A673 (cell line): ENCODE measurements at regions not wholly inside any gene's neighbourhood (a gene's known extent, or its start where the extent isn't known, plus 50 kb on each side); places are given as distances from the start of the nearest gene placed in this dataset.

ENCODE experiments used
- BruUV-seq: library from RNA; stranded (reverse); fragments of 400-500 nt; replicated peaks from 2 replicates; lab custom pipeline; 2021; lab: Mats Ljungman, UMichigan
- CTCF ChIA-PET: fragments of 300-600 bp; sonication (Branson Sonifier 250); formaldehyde crosslinking; loops from one replicate; lab custom pipeline; 2022; ENCODE audit warnings: antibody characterized with exemption; lab: Charles Lee
- POLR2A ChIA-PET: fragments of 300-600 bp; sonication (Branson Sonifier 250); formaldehyde crosslinking; loops from one replicate; lab custom pipeline; 2022; ENCODE audit warnings: antibody characterized with exemption; ENCODE audit not compliant: low non-redundant PET; lab: Charles Lee
- DNase-seq: peaks from one replicate; pipeline ENCODE4 v3.0.0-alpha.2; 2015; ENCODE audit warnings: low spot score
- H3K27ac ChIP-seq: fragments of 200-600 bp; sonication (generic); 2 replicates; pipeline ENCODE4 v1.5.1; 2016; ENCODE audit warnings: mixed run types, low read depth, mild to moderate bottlenecking, mixed read lengths, antibody characterized with exemption, low read length; ENCODE audit not compliant: poor library complexity, severe bottlenecking
- H3K27me3 ChIP-seq: fragments of 200-600 bp; sonication (generic); replicated peaks from 2 replicates; pipeline ENCODE4 v1.6.1; 2017; ENCODE audit warnings: mixed run types, low read depth, mild to moderate bottlenecking, mixed read lengths, antibody characterized with exemption, low read length; ENCODE audit not compliant: insufficient read depth, poor library complexity
- H3K36me3 ChIP-seq: fragments of 200-600 bp; sonication (generic); 2 replicates; pipeline ENCODE4 v1.6.1; 2016; ENCODE audit warnings: mixed run types, mild to moderate bottlenecking, mixed read lengths, antibody characterized with exemption, low read length; ENCODE audit not compliant: insufficient read depth, poor library complexity, severe bottlenecking
- H3K4me1 ChIP-seq: fragments of 200-600 bp; sonication (generic); 2 replicates; pipeline ENCODE4 v1.6.1; 2017; ENCODE audit warnings: mixed run types, mild to moderate bottlenecking, mixed read lengths, antibody characterized with exemption, low read length; ENCODE audit not compliant: insufficient read depth, poor library complexity, severe bottlenecking
- H3K4me3 ChIP-seq: fragments of 200-600 bp; sonication (generic); 2 replicates; pipeline ENCODE4 v1.5.1; 2016; ENCODE audit warnings: low read depth, mixed run types, mild to moderate bottlenecking, mixed read lengths, low read length; ENCODE audit not compliant: poor library complexity, severe bottlenecking
- H3K9me3 ChIP-seq: fragments of 200-600 bp; sonication (generic); 2 replicates; pipeline ENCODE4 v1.6.1; 2016; ENCODE audit warnings: mixed run types, low read depth, mild to moderate bottlenecking, mixed read lengths, antibody characterized with exemption, low read length; ENCODE audit not compliant: poor library complexity, severe bottlenecking
- EZH2 ChIP-seq: fragments of 200-600 bp; sonication (generic); IDR thresholded peaks from 2 replicates; pipeline ENCODE4 v1.6.1; 2017; ENCODE audit warnings: borderline replicate concordance, low read depth, mild to moderate bottlenecking, mixed read lengths, antibody characterized with exemption, low read length; ENCODE audit not compliant: poor library complexity, severe bottlenecking
- intact Hi-C: fragments of 100-400 bp; cut with micrococcal nuclease; formaldehyde crosslinking; loops from one replicate; pipeline ENCODE4 v1.10.0; 2022; ENCODE audit not compliant: unreplicated experiment
- TF ChIP-seq, protein P1 (sequence below): fragments of 300-800, 200-600 bp; sonication (generic); conservative IDR thresholded peaks from 2 replicates; pipeline ENCODE4 v1.5.1; 2017; ENCODE audit warnings: low read depth, mild to moderate bottlenecking, antibody characterized with exemption, low read length, moderate library complexity, mixed read lengths

DNA sequence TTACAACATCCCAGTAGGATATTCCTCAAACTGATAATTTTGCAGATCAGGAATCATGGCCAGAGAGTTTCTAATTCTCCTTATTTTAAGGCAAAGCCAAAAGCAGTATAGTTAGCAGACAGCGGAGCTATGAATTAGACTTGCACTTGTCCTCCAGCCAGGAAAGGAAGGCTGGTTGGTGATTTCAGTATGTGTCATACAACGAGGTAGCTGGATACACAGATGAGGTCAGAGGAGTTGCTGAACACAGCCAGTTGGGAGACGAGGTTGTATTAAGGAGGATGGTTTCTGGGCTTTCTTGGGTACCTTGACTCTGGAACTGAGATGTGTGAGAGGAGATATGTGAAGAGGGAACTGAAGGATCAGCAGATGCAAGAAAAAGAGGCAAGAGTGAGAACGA is 185.2 kb downstream of the SOX11 start:
- Histone ChIP-seq H3K27me3 (no peaks in the 10 kb centered on the region), H3K27ac (no peak overlapping the region), H3K9me3 (peaks cover 4% of the 10 kb centered on the region), H3K4me3 (no peak overlapping the region), H3K36me3 (no peaks in the 10 kb centered on the region), H3K4me1 (no peaks in the 10 kb centered on the region)
- BruUV-seq: no TSS peak
- POLR2A ChIA-PET: interaction anchor here (0.7 kb wide), 1 partner anchor 21 kb away, joined by 4 read pairs; no protein-coding TSS in a partner anchor
- intact Hi-C loops: no loop called here
- TF ChIP-seq EZH2: no peak
- TF ChIP-seq, protein P1, sequence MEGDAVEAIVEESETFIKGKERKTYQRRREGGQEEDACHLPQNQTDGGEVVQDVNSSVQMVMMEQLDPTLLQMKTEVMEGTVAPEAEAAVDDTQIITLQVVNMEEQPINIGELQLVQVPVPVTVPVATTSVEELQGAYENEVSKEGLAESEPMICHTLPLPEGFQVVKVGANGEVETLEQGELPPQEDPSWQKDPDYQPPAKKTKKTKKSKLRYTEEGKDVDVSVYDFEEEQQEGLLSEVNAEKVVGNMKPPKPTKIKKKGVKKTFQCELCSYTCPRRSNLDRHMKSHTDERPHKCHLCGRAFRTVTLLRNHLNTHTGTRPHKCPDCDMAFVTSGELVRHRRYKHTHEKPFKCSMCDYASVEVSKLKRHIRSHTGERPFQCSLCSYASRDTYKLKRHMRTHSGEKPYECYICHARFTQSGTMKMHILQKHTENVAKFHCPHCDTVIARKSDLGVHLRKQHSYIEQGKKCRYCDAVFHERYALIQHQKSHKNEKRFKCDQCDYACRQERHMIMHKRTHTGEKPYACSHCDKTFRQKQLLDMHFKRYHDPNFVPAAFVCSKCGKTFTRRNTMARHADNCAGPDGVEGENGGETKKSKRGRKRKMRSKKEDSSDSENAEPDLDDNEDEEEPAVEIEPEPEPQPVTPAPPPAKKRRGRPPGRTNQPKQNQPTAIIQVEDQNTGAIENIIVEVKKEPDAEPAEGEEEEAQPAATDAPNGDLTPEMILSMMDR: no peak
- CTCF ChIA-PET: no interaction called here
- DNase-seq: no peak

DNA sequence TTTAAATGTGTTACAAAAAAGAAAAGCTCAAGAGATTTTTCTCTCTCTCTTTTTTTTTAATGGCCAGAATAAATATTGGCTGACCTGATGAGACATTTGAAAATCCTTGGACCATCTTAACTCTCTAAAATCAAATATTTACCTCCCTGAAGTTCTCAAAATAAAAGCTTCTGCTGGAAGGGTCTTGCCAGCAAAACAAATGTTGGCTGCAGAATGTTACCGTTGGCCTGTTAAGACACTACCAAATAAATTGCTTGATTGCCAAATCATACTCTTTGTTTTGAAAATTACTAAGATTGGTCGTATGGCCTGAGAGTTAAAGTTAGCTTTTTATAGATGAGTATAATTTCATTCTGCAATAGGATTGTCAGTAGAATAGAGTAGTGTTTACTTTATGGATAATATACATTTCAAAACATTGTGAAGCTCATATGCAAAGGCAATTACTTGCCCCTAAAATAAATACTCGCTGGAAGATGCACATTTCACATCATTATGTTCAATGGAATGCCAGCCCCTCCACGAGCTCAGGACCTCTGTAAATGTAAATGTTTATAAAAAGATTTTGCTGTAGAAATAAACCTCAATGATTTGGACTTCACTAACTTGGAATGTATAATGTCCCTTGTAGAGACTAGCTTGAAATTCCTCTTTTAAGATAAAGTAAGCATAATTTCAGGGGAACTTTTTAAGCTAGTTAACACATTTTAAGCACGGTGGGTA is 193.4 kb downstream of the SOX11 start:
- no peaks in the 10 kb centered on the region for H3K4me1 ChIP-seq
- intact Hi-C loops: no loop called here
- H3K36me3 ChIP-seq: no peaks in the 10 kb centered on the region
- BruUV-seq: no TSS peak
- peaks cover 5% of the 10 kb centered on the region for H3K9me3 ChIP-seq
- TF ChIP-seq EZH2: no peak
- TF ChIP-seq, protein P1: no peak
- H3K27me3 ChIP-seq: no peaks in the 10 kb centered on the region
- DNase-seq: no peak
- CTCF ChIA-PET: no interaction called here
- POLR2A ChIA-PET: no interaction called here
- H3K4me3 ChIP-seq: no peak overlapping the region
- H3K27ac ChIP-seq: no peak overlapping the region

DNA sequence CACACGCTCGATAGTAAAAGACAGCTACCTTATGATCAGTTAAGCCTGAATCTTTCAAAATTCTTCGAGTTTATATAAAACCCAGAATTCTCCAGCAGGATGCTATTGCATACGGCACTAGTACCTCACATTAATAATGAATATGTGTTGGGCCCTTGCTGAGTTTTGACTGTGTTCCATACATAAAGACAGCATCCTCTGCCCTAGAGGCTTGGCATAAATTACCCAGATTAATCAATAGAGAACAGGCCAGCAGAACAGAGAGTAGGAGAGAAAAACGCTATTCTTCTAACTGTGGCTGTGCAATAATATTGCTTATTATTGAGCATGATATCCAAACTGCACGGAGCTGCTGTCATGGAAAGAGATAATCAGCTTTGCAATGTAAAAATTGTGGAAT is 194.3 kb downstream of the SOX11 start:
- no peak overlapping the region for H3K4me3 ChIP-seq
- no peaks in the 10 kb centered on the region for H3K36me3 ChIP-seq
- H3K27me3 ChIP-seq: no peaks in the 10 kb centered on the region
- DNase-seq: no peak
- no peak for TF ChIP-seq EZH2
- TF ChIP-seq, protein P1: no peak
- H3K4me1 ChIP-seq: no peaks in the 10 kb centered on the region
- H3K27ac ChIP-seq: no peak overlapping the region
- POLR2A ChIA-PET: no interaction called here
- H3K9me3 ChIP-seq: peaks cover 5% of the 10 kb centered on the region
- no TSS peak for BruUV-seq
- CTCF ChIA-PET: no interaction called here
- intact Hi-C loops: no loop called here
